Endothelial cell of umbilical vein (primary cell): ENCODE measurements at regions not wholly inside any gene's neighbourhood (a gene's known extent, or its start where the extent isn't known, plus 50 kb on each side); places are given as distances from the start of the nearest gene placed in this dataset.

Experiments
- BruUV-seq: library from RNA; stranded (reverse); fragments of 400-500 nt; replicated peaks from 2 replicates; lab custom pipeline; 2021; lab: Mats Ljungman, UMichigan
- CTCF ChIA-PET: fragments of 300-600, 350-600 bp; sonication (Branson Sonifier 250); formaldehyde crosslinking; loops from one replicate; lab custom pipeline; 2021; ENCODE audit warnings: antibody characterized with exemption, inconsistent platforms; lab: Charles Lee
- POLR2A ChIA-PET: fragments of 300-600, 350-600 bp; sonication (Branson Sonifier 250); formaldehyde crosslinking; loops from one replicate; lab custom pipeline; 2021; ENCODE audit warnings: antibody characterized with exemption, inconsistent platforms; lab: Charles Lee
- DNase-seq: peaks from one replicate; pipeline ENCODE4 v3.0.0-alpha.2; 2011; ENCODE audit warnings: low read depth, low spot score
- FAIRE-seq: peaks from 2 replicates; lab custom pipeline; 2011; peaks lifted over from hg19 to GRCh38; lab: Jason Lieb, UNC
- H2AFZ ChIP-seq: 2 replicates; pipeline ENCODE4 v1.6.0; 2012; ENCODE audit warnings: low read depth, low read length, control low read depth, inconsistent platforms
- H3K27ac ChIP-seq: 2 replicates; pipeline ENCODE4 v1.5.1; 2011; ENCODE audit warnings: low read depth, mild to moderate bottlenecking, control low read depth, low read length, moderate library complexity; ENCODE audit not compliant: insufficient read depth
- H3K27me3 ChIP-seq, 2 experiments: 2 replicates each; pipeline versions ENCODE4 v1.6.0 to v1.6.1; 2011; ENCODE audit warnings: low read length in 2 of 2, mixed read lengths in 1 of 2; ENCODE audit not compliant: control insufficient read depth in 2 of 2, insufficient read depth in 2 of 2
- H3K36me3 ChIP-seq, 2 experiments: 2 replicates in 1 of 2; 3 replicates in 1 of 2; pipeline ENCODE4 v1.5.1; 2011; ENCODE audit warnings: low read length in 2 of 2, mild to moderate bottlenecking in 1 of 2, moderate library complexity in 1 of 2; ENCODE audit not compliant: control insufficient read depth in 2 of 2, insufficient read depth in 2 of 2; ENCODE audit errors: extremely low read depth in 1 of 2
- H3K4me1 ChIP-seq: 3 replicates; pipeline ENCODE4 v1.5.1; 2011; ENCODE audit warnings: mild to moderate bottlenecking, low read length; ENCODE audit not compliant: control insufficient read depth, insufficient read depth; ENCODE audit errors: extremely low read depth
- H3K4me2 ChIP-seq: 2 replicates; pipeline ENCODE4 v1.6.1; 2011; ENCODE audit warnings: low read length, control low read depth, mixed read lengths; ENCODE audit not compliant: insufficient read depth
- H3K4me3 ChIP-seq, 3 experiments: fragments of 200-600 bp in 1 of 3; sonication (generic), shearing (Covaris generic) in 1 of 3; replicated peaks in 1 of 3; 2 replicates each; pipeline ENCODE4 v1.5.1; 2011 to 2016; ENCODE audit warnings: control low read depth in 3 of 3, low read length in 3 of 3, mild to moderate bottlenecking in 2 of 3, inconsistent platforms in 1 of 3, low read depth in 1 of 3, moderate library complexity in 1 of 3; ENCODE audit not compliant: insufficient read depth in 1 of 3
- H3K79me2 ChIP-seq: 2 replicates; pipeline ENCODE4 v1.6.0; 2012; ENCODE audit warnings: low read length, inconsistent platforms; ENCODE audit not compliant: control insufficient read depth, insufficient read depth
- H3K9ac ChIP-seq: replicated peaks from 2 replicates; pipeline ENCODE3; 2011; ENCODE audit warnings: low read length, control low read depth; ENCODE audit not compliant: insufficient read depth; ENCODE audit errors: extremely low read depth
- H3K9me1 ChIP-seq: replicated peaks from 3 replicates; pipeline ENCODE4 v1.6.0; 2011; ENCODE audit warnings: mild to moderate bottlenecking, low read length; ENCODE audit not compliant: control insufficient read depth, insufficient read depth; ENCODE audit errors: extremely low read depth
- H3K9me3 ChIP-seq: replicated peaks from 2 replicates; pipeline ENCODE4 v1.5.1; 2012; ENCODE audit warnings: low read length, inconsistent platforms; ENCODE audit not compliant: control insufficient read depth, insufficient read depth
- H4K20me1 ChIP-seq: replicated peaks from 2 replicates; pipeline ENCODE3; 2011; ENCODE audit warnings: mild to moderate bottlenecking, low read length; ENCODE audit not compliant: control insufficient read depth, insufficient read depth; ENCODE audit errors: extremely low read depth
- EZH2 ChIP-seq: IDR thresholded peaks from 2 replicates; pipeline ENCODE4 v1.6.1; 2012; ENCODE audit warnings: borderline replicate concordance, low read depth, mild to moderate bottlenecking, moderate library complexity, low read length, inconsistent platforms; ENCODE audit not compliant: severe bottlenecking
- FOS ChIP-seq: IDR thresholded peaks from 2 replicates; pipeline ENCODE4 v1.6.1; 2011; ENCODE audit warnings: mild to moderate bottlenecking, low read length, moderate library complexity, borderline replicate concordance; ENCODE audit not compliant: insufficient read depth
- GATA2 ChIP-seq: IDR thresholded peaks from 2 replicates; pipeline ENCODE4 v1.7.0; 2011; ENCODE audit warnings: low read depth, mild to moderate bottlenecking, moderate library complexity, mixed read lengths, low read length; ENCODE audit not compliant: insufficient read length, insufficient read depth
- JUN ChIP-seq: IDR thresholded peaks from 2 replicates; pipeline ENCODE4 v1.6.1; 2011; ENCODE audit warnings: borderline replicate concordance, low read depth; ENCODE audit not compliant: insufficient read length, insufficient read depth
- MYC ChIP-seq: IDR thresholded peaks from one replicate; pipeline ENCODE4 v1.6.1; 2011; ENCODE audit warnings: mild to moderate bottlenecking, low read depth, low read length
- POLR2A ChIP-seq: IDR thresholded peaks from 2 replicates; pipeline ENCODE4 v1.6.1; 2012; ENCODE audit warnings: low read depth, mild to moderate bottlenecking, control low read depth, low read length
- POLR2AphosphoS5 ChIP-seq: IDR thresholded peaks from 2 replicates; pipeline ENCODE4 v1.6.1; 2012; ENCODE audit warnings: low read depth, mild to moderate bottlenecking, control low read depth, low read length, moderate library complexity; ENCODE audit not compliant: insufficient read depth
- dilution Hi-C: fragments of 300-500 bp; cut with MboI; formaldehyde crosslinking; loops from one replicate; pipeline ENCODE4 v1.15.0; 2019; ENCODE audit warnings: low sequenced_read_pairs; ENCODE audit not compliant: extremely low pct_ligation_motif_present
- intact Hi-C: fragments of 100-400 bp; cut with micrococcal nuclease; formaldehyde crosslinking; loops from one replicate; pipeline ENCODE4 v1.10.0; 2022
- TF ChIP-seq, protein P1 (sequence below), 2 donors: IDR thresholded peaks; 1 replicate in 1 of 2; 2 replicates in 1 of 2; pipeline ENCODE4 v1.5.1; 2011; ENCODE audit warnings: low read length in 2 of 2, mild to moderate bottlenecking in 2 of 2, moderate library complexity in 2 of 2, control low read depth in 1 of 2, inconsistent platforms in 1 of 2, low read depth in 1 of 2; ENCODE audit not compliant: insufficient read depth in 1 of 2; ENCODE audit errors: extremely low read depth in 1 of 2
- TF ChIP-seq, protein P2 (sequence below): IDR thresholded peaks from 2 replicates; pipeline ENCODE4 v1.6.1; 2011; ENCODE audit not compliant: insufficient read depth, insufficient read length

DNA sequence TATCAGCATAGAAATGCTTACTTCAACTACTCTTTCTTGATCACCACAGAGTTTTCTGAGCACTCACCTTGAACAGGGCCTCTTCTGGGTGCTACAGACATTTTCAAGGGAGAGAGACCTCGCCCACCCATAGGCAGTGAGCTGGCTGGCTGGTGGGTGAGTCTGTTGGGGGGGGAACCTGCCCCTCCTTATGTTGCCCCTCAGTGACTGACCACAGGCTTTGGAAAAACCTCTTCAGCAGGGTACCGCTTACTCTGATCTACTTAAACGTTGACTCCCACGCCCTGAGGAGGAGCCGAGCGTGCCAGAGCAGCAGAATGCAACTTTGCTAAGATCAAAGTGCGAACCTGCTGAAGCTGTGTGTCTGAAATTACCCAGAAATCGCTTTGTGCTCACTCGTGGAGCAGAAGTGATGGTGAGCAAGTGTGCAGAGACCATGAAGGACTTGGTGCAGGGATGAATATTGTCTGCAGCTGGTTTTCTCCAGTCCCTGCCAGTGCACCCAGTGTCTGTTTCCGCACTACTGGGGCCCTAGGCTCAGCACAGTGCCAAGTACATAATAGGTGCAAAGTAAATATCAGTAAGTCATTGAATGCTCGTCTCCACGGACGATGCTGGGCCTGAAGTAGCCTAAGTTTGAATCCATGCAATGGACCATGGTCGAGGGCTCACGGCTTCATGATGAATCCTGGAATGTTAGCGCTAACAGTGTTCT lies 158.7 kb upstream of the IRF2BP2 start:
- TF ChIP-seq, protein P1, sequence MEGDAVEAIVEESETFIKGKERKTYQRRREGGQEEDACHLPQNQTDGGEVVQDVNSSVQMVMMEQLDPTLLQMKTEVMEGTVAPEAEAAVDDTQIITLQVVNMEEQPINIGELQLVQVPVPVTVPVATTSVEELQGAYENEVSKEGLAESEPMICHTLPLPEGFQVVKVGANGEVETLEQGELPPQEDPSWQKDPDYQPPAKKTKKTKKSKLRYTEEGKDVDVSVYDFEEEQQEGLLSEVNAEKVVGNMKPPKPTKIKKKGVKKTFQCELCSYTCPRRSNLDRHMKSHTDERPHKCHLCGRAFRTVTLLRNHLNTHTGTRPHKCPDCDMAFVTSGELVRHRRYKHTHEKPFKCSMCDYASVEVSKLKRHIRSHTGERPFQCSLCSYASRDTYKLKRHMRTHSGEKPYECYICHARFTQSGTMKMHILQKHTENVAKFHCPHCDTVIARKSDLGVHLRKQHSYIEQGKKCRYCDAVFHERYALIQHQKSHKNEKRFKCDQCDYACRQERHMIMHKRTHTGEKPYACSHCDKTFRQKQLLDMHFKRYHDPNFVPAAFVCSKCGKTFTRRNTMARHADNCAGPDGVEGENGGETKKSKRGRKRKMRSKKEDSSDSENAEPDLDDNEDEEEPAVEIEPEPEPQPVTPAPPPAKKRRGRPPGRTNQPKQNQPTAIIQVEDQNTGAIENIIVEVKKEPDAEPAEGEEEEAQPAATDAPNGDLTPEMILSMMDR (IDR thresholded peaks at IDR 0.05; ENCODE audit: extremely low read depth in 1 of 2, insufficient read depth in 1 of 2, low read depth in 1 of 2, low read length in 2 of 2) = no peak
- TF ChIP-seq JUN = no peak
- TF ChIP-seq POLR2AphosphoS5 = no peak
- TF ChIP-seq EZH2 = no peak
- no peak for TF ChIP-seq POLR2A
- no peak for TF ChIP-seq FOS
- TF ChIP-seq, protein P2, sequence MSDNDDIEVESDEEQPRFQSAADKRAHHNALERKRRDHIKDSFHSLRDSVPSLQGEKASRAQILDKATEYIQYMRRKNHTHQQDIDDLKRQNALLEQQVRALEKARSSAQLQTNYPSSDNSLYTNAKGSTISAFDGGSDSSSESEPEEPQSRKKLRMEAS = no peak
- TF ChIP-seq MYC = no peak
- TF ChIP-seq GATA2 = no peak
- Histone ChIP-seq H3K4me1 (peaks cover 12% of the 10 kb centered on the region), H3K4me3 (no peak overlapping the region), H4K20me1 (no peaks in the 10 kb centered on the region), H3K4me2 (no peak overlapping the region), H3K27me3 (no peaks in the 10 kb centered on the region), H3K9me3 (no peaks in the 10 kb centered on the region), H3K27ac (no peak overlapping the region), H3K36me3 (no peaks in the 10 kb centered on the region), H3K79me2 (no peaks in the 10 kb centered on the region), H2AFZ (no peak overlapping the region), H3K9ac (no peak overlapping the region), H3K9me1 (no peaks in the 10 kb centered on the region)
- CTCF ChIA-PET = interaction anchor here (0.6 to 1.6 kb wide), 2 partner anchors 9 to 45 kb away, joined by 3 read pairs; no protein-coding TSS in a partner anchor
- intact Hi-C loops (no loop called here), dilution Hi-C loops (no loop called here)
- FAIRE-seq (no peak), DNase-seq (no peak)
- POLR2A ChIA-PET = no interaction called here
- BruUV-seq = no TSS peak
